H1 (cell line): ENCODE measurements at regions not wholly inside any gene's neighbourhood (a gene's known extent, or its start where the extent isn't known, plus 50 kb on each side); places are given as distances from the start of the nearest gene placed in this dataset.

Source experiments
- CTCF ChIA-PET: fragments of 300-600 bp; sonication (Branson Sonifier 250); formaldehyde crosslinking; loops from one replicate; lab custom pipeline; 2021; ENCODE audit not compliant: partially characterized antibody; lab: Charles Lee
- POLR2A ChIA-PET: fragments of 300-600 bp; sonication (Branson Sonifier 250); formaldehyde crosslinking; loops from one replicate; lab custom pipeline; 2021; ENCODE audit warnings: inconsistent platforms; ENCODE audit not compliant: partially characterized antibody; lab: Charles Lee
- DNase-seq, 2 experiments: peaks; one replicate each; pipeline versions ENCODE4 v3.0.0 to v3.0.0-alpha.2; 2010 to 2022; ENCODE audit warnings: low spot score in 2 of 2, low read depth in 1 of 2, mixed read lengths in 1 of 2
- FAIRE-seq: peaks from 2 replicates; lab custom pipeline; 2011; peaks lifted over from hg19 to GRCh38; lab: Jason Lieb, UNC
- H2AFZ ChIP-seq: 2 replicates; pipeline ENCODE4 v1.8.1; 2012; ENCODE audit warnings: low read length, inconsistent platforms
- H2AK5ac ChIP-seq: 2 replicates; pipeline ENCODE4 v1.6.1; 2013; ENCODE audit warnings: low read depth, low read length
- H2BK120ac ChIP-seq: replicated peaks from 2 replicates; pipeline ENCODE3; 2013; ENCODE audit warnings: low read depth, low read length, inconsistent platforms
- H2BK12ac ChIP-seq: 2 replicates; pipeline ENCODE4 v1.6.1; 2013; ENCODE audit warnings: low read depth, low read length
- H2BK15ac ChIP-seq: 2 replicates; pipeline ENCODE4 v1.6.1; 2013; ENCODE audit warnings: low read length
- H2BK20ac ChIP-seq: 2 replicates; pipeline ENCODE4 v1.6.1; 2013; ENCODE audit warnings: low read length
- H2BK5ac ChIP-seq: 2 replicates; pipeline ENCODE4 v1.6.1; 2013; ENCODE audit warnings: low read depth, low read length
- H3K14ac ChIP-seq: 2 replicates; pipeline ENCODE4 v1.6.1; 2013; ENCODE audit warnings: inconsistent platforms; ENCODE audit not compliant: insufficient read length
- H3K18ac ChIP-seq: 2 replicates; pipeline ENCODE4 v1.6.1; 2013; ENCODE audit warnings: low read length; ENCODE audit errors: extremely low read depth
- H3K23ac ChIP-seq: 2 replicates; pipeline ENCODE4 v1.6.1; 2013; ENCODE audit warnings: inconsistent platforms; ENCODE audit not compliant: insufficient read length
- H3K23me2 ChIP-seq: 2 replicates; pipeline ENCODE4 v1.6.1; 2013; ENCODE audit warnings: low read depth, low read length
- H3K27ac ChIP-seq: 2 replicates; pipeline ENCODE4 v1.6.1; 2011; ENCODE audit warnings: low read depth, low read length, inconsistent platforms
- H3K27me3 ChIP-seq, 4 experiments: replicated peaks in 1 of 4; 1 replicate in 1 of 4; 2 replicates in 3 of 4; pipeline versions ENCODE4 v1.6.1 to v1.8.1; 2011 to 2013; ENCODE audit warnings: low read length in 3 of 4, mild to moderate bottlenecking in 3 of 4, inconsistent platforms in 2 of 4, mixed read lengths in 2 of 4, moderate library complexity in 1 of 4; ENCODE audit not compliant: control insufficient read depth in 3 of 4, insufficient read depth in 3 of 4; ENCODE audit errors: extremely low read depth in 1 of 4
- H3K36me3 ChIP-seq, 4 experiments: 2 replicates each; pipeline versions ENCODE4 v1.6.1 to v1.8.1; 2011 to 2013; ENCODE audit warnings: mild to moderate bottlenecking in 4 of 4, low read length in 3 of 4, moderate library complexity in 2 of 4, control low read depth in 1 of 4, inconsistent platforms in 1 of 4; ENCODE audit not compliant: insufficient read depth in 4 of 4, control insufficient read depth in 2 of 4
- H3K4ac ChIP-seq: replicated peaks from 2 replicates; pipeline ENCODE3; 2013; ENCODE audit warnings: low read length, low read depth, mixed read lengths, inconsistent platforms; ENCODE audit not compliant: insufficient read length
- H3K4me1 ChIP-seq, 4 experiments: replicated peaks in 1 of 4; 1 replicate in 1 of 4; 2 replicates in 3 of 4; pipeline versions ENCODE4 v1.6.1 to v1.8.1; 2011 to 2013; ENCODE audit warnings: low read length in 3 of 4, inconsistent platforms in 2 of 4, mixed read lengths in 1 of 4; ENCODE audit not compliant: insufficient read depth in 4 of 4, control insufficient read depth in 3 of 4
- H3K4me2 ChIP-seq, 2 experiments: 2 replicates each; pipeline versions ENCODE4 v1.6.1 to v1.8.1; 2011 to 2013; ENCODE audit warnings: low read depth in 2 of 2, low read length in 2 of 2, control low read depth in 1 of 2, inconsistent platforms in 1 of 2, mild to moderate bottlenecking in 1 of 2; ENCODE audit not compliant: insufficient read depth in 1 of 2
- H3K4me3 ChIP-seq, 4 experiments: fragments of 200-600, 300-600 bp in 1 of 4; sonication (generic), shearing (Covaris generic), sonication (Bioruptor Twin) in 1 of 4; 2 replicates each; pipeline versions ENCODE4 v1.5.1 to v1.8.1; 2011 to 2016; ENCODE audit warnings: low read length in 4 of 4, low read depth in 3 of 4, control low read depth in 2 of 4, inconsistent platforms in 2 of 4, mild to moderate bottlenecking in 2 of 4, mixed read lengths in 1 of 4, moderate library complexity in 1 of 4; ENCODE audit not compliant: insufficient read depth in 2 of 4; ENCODE audit errors: extremely low read depth in 1 of 4
- H3K56ac ChIP-seq: replicated peaks from 2 replicates; pipeline ENCODE3; 2013; ENCODE audit warnings: low read depth, mild to moderate bottlenecking, mixed read lengths, low read length, inconsistent platforms; ENCODE audit not compliant: insufficient read length
- H3K79me1 ChIP-seq: 2 replicates; pipeline ENCODE4 v1.6.1; 2013; ENCODE audit warnings: low read depth, low read length, control low read depth
- H3K79me2 ChIP-seq, 2 experiments: 2 replicates each; pipeline versions ENCODE4 v1.6.1 to v1.8.1; 2012 to 2013; ENCODE audit warnings: low read length in 2 of 2, mild to moderate bottlenecking in 2 of 2, inconsistent platforms in 1 of 2; ENCODE audit not compliant: insufficient read depth in 2 of 2, control insufficient read depth in 1 of 2
- H3K9ac ChIP-seq, 4 experiments: replicated peaks in 1 of 4; 1 replicate in 1 of 4; 2 replicates in 3 of 4; pipeline versions ENCODE4 v1.6.1 to v1.8.1; 2011 to 2013; ENCODE audit warnings: low read depth in 3 of 4, low read length in 3 of 4, control low read depth in 2 of 4, mild to moderate bottlenecking in 2 of 4, moderate library complexity in 2 of 4, inconsistent platforms in 1 of 4; ENCODE audit errors: extremely low read depth in 1 of 4
- H3K9me3 ChIP-seq, 2 experiments: 2 replicates each; pipeline versions ENCODE4 v1.6.1 to v1.8.1; 2012 to 2013; ENCODE audit warnings: mild to moderate bottlenecking in 2 of 2, moderate library complexity in 2 of 2, control low read depth in 1 of 2, inconsistent platforms in 1 of 2, low read depth in 1 of 2, low read length in 1 of 2, mixed read lengths in 1 of 2; ENCODE audit not compliant: insufficient read depth in 2 of 2
- H4K20me1 ChIP-seq, 2 experiments: replicated peaks in 1 of 2; 2 replicates each; pipeline versions ENCODE3 to v1.8.1; 2011 to 2013; ENCODE audit warnings: inconsistent platforms in 2 of 2, low read length in 2 of 2, mild to moderate bottlenecking in 1 of 2; ENCODE audit not compliant: insufficient read depth in 2 of 2, control insufficient read depth in 1 of 2
- H4K5ac ChIP-seq: 2 replicates; pipeline ENCODE4 v1.6.1; 2013; ENCODE audit warnings: low read length, low read depth, mixed read lengths, inconsistent platforms; ENCODE audit not compliant: insufficient read length
- H4K8ac ChIP-seq: 2 replicates; pipeline ENCODE4 v1.8.0; 2013; ENCODE audit warnings: mild to moderate bottlenecking, moderate library complexity, low read length, inconsistent platforms; ENCODE audit not compliant: insufficient read depth; ENCODE audit errors: extremely low read depth
- H4K91ac ChIP-seq: replicated peaks from 2 replicates; pipeline ENCODE3; 2013; ENCODE audit warnings: low read length, mixed read lengths, inconsistent platforms; ENCODE audit not compliant: insufficient read length
- CHD1 ChIP-seq: IDR thresholded peaks from 2 replicates; pipeline ENCODE4 v1.6.1; 2012; ENCODE audit warnings: low read depth, low read length, improper control_type of control experiment
- RAD21 ChIP-seq, 2 experiments: IDR thresholded peaks in 1 of 2; conservative IDR thresholded peaks in 1 of 2; 2 replicates each; pipeline ENCODE4 v1.6.1; 2011; ENCODE audit warnings: low read depth in 2 of 2, low read length in 2 of 2, improper control_type of control experiment in 1 of 2, inconsistent platforms in 1 of 2, mild to moderate bottlenecking in 1 of 2, moderate library complexity in 1 of 2
- SIRT6 ChIP-seq: IDR thresholded peaks from one replicate; pipeline ENCODE4 v1.7.1; 2012; ENCODE audit warnings: low read length, inconsistent platforms
- WGBS, 2 experiments: shearing (Covaris generic) in 1 of 2; methylation state at CpG; one replicate each; pipeline versions ENCODE4 v1.1.6 to v1.1.7; 2013 to 2015; ENCODE audit warnings: low lambda C conversion rate in 2 of 2, mixed read lengths in 2 of 2, inconsistent platforms in 1 of 2, low coverage in 1 of 2, missing lambda C conversion rate in 1 of 2; ENCODE audit not compliant: insufficient replicate concordance in 2 of 2, insufficient coverage in 1 of 2, insufficient read length in 1 of 2; ENCODE audit errors: extremely low coverage in 1 of 2, missing lambda C conversion rate in 1 of 2; 5-methylcytosine and 5-hydroxymethylcytosine counted together

DNA sequence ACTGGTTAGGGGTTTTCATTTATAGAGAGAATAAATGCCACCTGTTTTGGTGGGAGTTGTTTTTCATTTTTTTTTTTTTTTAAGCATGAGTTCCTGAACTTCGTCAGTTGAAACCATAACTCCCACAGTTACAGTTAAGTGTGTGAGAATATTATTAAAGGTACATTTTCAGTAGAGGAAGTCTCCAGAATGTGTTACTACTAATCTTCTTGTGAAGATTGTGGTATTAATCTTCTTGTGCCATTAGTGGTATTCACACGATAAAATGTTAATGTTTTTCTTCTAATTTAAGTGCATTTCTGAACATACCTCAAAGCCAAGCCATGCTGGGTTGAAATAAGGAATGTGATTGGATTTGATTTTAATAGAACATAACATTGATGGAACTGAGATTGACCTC, 437.9 kb upstream of the GOLIM4 start:
- peaks cover 3 to 11% (median 9%) of the 10 kb centered on the region in 4 experiments; a peak in 5 of 7 replicates for H3K4me1 ChIP-seq
- FAIRE-seq, result peak; percentile 36
- no peaks in the 10 kb centered on the region for H4K20me1 ChIP-seq

More for the DNA sequence above, 437.9 kb upstream of the GOLIM4 start:
- H3K9ac ChIP-seq, result no peak overlapping the region
- no peak overlapping the region for H3K56ac ChIP-seq
- no peak overlapping the region for H4K91ac ChIP-seq
- no peak overlapping the region for H3K27ac ChIP-seq
- no peaks in the 10 kb centered on the region for H3K9me3 ChIP-seq
- no peak overlapping the region for H3K4me3 ChIP-seq
- H2BK20ac ChIP-seq, result no peak overlapping the region
- DNase-seq, result no peak
- no peaks in the 10 kb centered on the region for H3K23me2 ChIP-seq
- no peak overlapping the region for H2BK12ac ChIP-seq
- CTCF ChIA-PET, result interaction anchor here (1.0 to 1.2 kb wide), 3 partner anchors 13 to 322 kb away, joined by 3 read pairs; no protein-coding TSS in a partner anchor
- no peaks in the 10 kb centered on the region for H3K27me3 ChIP-seq
- POLR2A ChIA-PET, result no interaction called here
- H3K36me3 ChIP-seq, result no peaks in the 10 kb centered on the region
- no peak overlapping the region for H2AFZ ChIP-seq
- no peaks in the 10 kb centered on the region for H3K79me1 ChIP-seq
- no peak overlapping the region for H2AK5ac ChIP-seq
- H2BK5ac ChIP-seq, result no peak overlapping the region
- no peak overlapping the region for H3K4me2 ChIP-seq
- H3K4ac ChIP-seq, result no peak overlapping the region
- H2BK120ac ChIP-seq, result no peak overlapping the region
- H3K18ac ChIP-seq, result no peak overlapping the region
- no peaks in the 10 kb centered on the region for H3K79me2 ChIP-seq
- WGBS, 2 experiments, result 79% methylated on average over 2 of the region's 2 CpGs; no CpG with 5 or more reads in 1 of the 2 experiments
- TF ChIP-seq SIRT6 (no peak), RAD21 (IDR thresholded peaks at IDR 0.05 in 1 of 2, conservative IDR thresholded peaks at IDR 0.05 in 1 of 2; ENCODE audit: low read depth in 2 of 2, low read length in 2 of 2) (no peak), CHD1 (no peak)
- TF ChIP-seq, all 59 proteins: peak for 0
- Histone ChIP-seq H4K8ac (no peak overlapping the region), H3K23ac (no peak overlapping the region), H4K5ac (no peak overlapping the region), H3K14ac (no peak overlapping the region), H2BK15ac (no peak overlapping the region)
